Endothelial cell of hepatic sinusoid (primary cell): ENCODE measurements at regions not wholly inside any gene's neighbourhood (a gene's known extent, or its start where the extent isn't known, plus 50 kb on each side); places are given as distances from the start of the nearest gene placed in this dataset.

Experiments
- in situ Hi-C: cut with HindIII; loops from 2 replicates; pipeline ENCODE4 v1.10.0; 2017; ENCODE audit warnings: low sequenced_read_pairs

GRCh38 chr11:111444040-111444439, 65.0 kb upstream of the POU2AF1 start:
- in situ Hi-C loops = no loop called here

DNA sequence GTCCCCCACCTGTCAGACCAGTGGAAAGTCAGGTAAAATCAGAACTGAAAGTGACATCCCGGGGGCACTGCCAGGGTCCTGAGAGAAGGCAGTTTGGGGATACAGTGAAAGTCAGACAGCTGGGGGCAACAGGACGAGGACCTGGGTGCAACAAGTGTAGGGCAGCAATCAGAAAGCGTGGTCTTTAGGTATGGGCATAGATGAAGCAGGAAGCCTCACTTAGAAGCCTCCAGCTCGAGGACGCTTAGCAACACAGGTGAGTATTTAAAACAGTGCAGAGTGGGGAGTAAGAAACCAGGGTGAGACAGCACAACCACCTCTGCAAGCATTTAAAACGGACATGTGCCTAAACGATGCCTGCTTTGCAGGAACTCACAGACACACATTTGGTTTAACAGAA, 64.6 kb upstream of the POU2AF1 start:
- in situ Hi-C loops = no loop called here

GRCh38 chr11:111443032-111443431, 64.0 kb upstream of the POU2AF1 start:
- in situ Hi-C loops = no loop called here

DNA sequence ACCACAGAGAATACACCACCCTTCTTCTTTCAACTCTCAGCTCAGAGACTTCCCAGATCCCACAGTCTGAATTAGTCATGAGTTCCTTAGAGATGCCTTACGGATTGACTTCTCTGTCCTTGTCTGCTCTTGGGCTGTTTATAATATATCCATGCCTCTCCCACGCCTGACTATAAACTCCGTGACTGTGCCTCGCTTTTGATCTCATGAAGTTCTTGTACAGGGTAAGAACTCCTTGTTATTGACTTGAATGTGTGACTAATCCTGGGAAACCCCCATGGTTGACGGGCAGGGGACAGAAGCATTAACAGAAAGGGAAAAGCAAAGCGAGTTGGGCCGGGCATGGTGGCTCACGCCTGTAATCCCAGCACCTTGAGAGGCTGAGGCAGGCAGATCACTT, 62.4 kb upstream of the POU2AF1 start:
- in situ Hi-C loops = no loop called here

DNA sequence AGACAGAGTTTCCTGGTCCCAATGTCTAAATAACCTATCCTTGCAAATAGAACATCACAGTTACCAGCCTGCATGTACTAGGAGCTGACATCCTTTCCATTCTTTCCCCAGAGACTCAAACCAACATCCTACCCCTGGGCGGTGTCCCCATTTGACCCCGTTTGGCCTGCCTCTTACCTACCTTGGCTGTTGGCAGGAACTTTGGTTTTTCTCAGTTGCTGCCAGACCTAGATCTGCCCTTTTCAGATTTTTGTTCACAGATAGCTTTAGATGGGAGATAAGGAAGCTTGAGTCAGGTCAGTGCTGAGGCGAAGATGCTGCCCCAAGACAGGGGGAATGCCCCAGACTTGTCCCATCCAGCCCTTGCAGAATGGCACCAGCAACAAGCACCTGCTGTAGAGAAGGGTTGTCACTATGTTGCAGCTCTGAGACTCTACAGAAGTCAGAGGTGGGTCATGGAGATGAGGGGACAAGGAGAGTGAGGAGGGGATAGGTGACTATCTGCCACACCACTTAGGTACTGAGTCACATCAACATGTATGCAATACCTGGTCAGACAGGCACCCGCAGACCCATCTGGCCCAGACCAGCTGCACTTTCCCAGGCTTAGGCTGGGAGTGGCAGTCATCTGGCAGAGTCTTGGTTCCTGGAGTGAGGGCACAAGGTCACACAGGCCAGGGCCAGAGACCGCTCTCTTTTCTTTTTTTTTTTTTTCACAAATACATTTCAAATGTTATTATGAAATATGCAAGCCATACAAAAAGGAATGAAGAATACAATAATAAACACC, 61.5 kb upstream of the POU2AF1 start:
- in situ Hi-C loops = no loop called here

DNA sequence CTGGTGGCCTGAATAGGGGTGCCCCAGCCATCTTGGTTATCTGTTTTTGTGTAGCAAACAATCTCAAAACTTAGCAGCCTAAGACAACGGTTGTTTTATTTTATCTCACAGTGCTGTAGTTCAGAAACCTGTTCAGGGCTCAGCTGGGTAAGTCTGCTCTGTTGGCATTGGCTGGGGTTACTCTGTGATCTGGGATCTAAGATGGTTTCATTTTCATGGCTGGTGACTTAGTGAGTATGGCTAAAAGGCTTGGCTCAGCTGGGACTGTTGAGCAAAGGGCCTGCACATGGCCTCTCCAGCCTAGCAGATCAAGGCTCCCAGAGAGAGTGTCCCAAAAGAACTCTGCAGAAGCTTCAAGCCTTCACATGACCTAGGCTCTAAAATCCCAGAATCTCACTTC, 60.8 kb upstream of the POU2AF1 start:
- in situ Hi-C loops = no loop called here

- in situ Hi-C loops = no loop called here
These were observed 59.9 kb upstream of the POU2AF1 start for GRCh38 chr11:111438846-111439520.

DNA sequence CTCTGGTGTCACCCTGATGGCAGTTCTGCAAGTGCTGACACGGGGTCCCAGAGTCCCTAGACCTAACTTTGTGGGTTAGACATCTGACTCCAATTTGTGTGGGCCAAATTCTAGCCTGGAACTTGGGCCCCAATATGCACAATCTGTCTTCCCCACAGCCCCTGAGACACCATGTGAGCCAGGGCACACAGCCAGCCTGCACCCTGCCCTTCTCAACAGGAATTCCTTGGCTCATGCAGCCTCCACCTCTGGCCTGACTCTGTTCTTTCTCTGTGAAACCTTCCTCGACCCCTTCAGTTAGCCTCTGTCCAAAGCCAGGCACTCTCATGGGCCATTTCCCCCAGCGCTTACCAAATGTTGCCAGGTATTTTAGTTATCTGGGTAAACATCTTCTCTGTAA, 59.1 kb upstream of the POU2AF1 start:
- in situ Hi-C loops = no loop called here

- in situ Hi-C loops = no loop called here
These were observed 56.1 kb upstream of the POU2AF1 start for GRCh38 chr11:111435046-111435698.

DNA sequence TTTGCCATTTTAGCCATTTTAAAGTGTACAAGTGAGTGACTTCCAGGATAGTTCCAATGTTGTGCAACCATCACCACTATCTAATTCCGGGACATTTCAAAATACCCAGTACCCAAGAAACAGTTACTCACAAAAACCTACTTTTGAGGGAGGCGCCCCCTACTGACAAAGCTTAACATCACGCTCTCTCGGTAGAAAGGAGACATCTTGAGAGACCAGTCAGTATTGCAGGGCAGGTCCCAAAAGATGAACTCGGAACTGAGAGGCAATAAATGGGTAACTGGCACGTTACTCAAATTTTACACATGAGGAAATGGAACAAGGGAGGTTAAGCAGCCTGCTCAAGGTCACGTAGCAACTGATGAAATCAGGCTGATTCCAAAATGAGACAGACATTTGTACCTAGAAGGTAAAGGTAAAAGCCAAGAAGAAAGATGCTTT, 50.0 kb upstream of the POU2AF1 start:
- in situ Hi-C loops = loop anchor here (5.0 kb wide), 1 partner anchor 77 kb away; no protein-coding TSS in a partner anchor
